DND-41 (cell line): ENCODE measurements at regions not wholly inside any gene's neighbourhood (a gene's known extent, or its start where the extent isn't known, plus 50 kb on each side); places are given as distances from the start of the nearest gene placed in this dataset.

Experiments used
- ATAC-seq: fragments of 200-7000 bp; cut with Tn5 transposase; 3 replicates; pipeline ENCODE4 v1.9.1; 2021; ENCODE audit warnings: low read depth; ENCODE audit not compliant: insufficient read depth
- DNase-seq: peaks from one replicate; pipeline ENCODE4 v3.0.0-alpha.2; 2020
- H2AFZ ChIP-seq: 2 replicates; pipeline ENCODE4 v1.6.0; 2012; ENCODE audit warnings: low read depth, low read length
- H3K27ac ChIP-seq: 2 replicates; pipeline ENCODE4 v1.5.1; 2012; ENCODE audit warnings: low read length, inconsistent platforms
- H3K27me3 ChIP-seq: fragments of 200-600 bp; sonication (generic); 2 replicates; pipeline ENCODE4 v1.6.0; 2012; ENCODE audit warnings: low read length, mild to moderate bottlenecking, inconsistent platforms; ENCODE audit not compliant: insufficient read depth, poor library complexity
- H3K36me3 ChIP-seq: 2 replicates; pipeline ENCODE4 v1.5.1; 2012; ENCODE audit warnings: low read length, inconsistent platforms; ENCODE audit not compliant: insufficient read depth
- H3K4me1 ChIP-seq: 2 replicates; pipeline ENCODE4 v1.5.1; 2012; ENCODE audit warnings: mild to moderate bottlenecking, low read length; ENCODE audit not compliant: insufficient read depth
- H3K4me2 ChIP-seq: 2 replicates; pipeline ENCODE4 v1.6.0; 2012; ENCODE audit warnings: mild to moderate bottlenecking, moderate library complexity, low read length, inconsistent platforms; ENCODE audit not compliant: insufficient read depth
- H3K4me3 ChIP-seq, 2 experiments: fragments of 200-600 bp in 1 of 2; shearing (Covaris generic) in 1 of 2; 2 replicates each; pipeline ENCODE4 v1.5.1; 2012 to 2016; ENCODE audit warnings: inconsistent platforms in 2 of 2, low read length in 2 of 2, mild to moderate bottlenecking in 2 of 2, low read depth in 1 of 2, moderate library complexity in 1 of 2
- H3K79me2 ChIP-seq: 2 replicates; pipeline ENCODE4 v1.6.0; 2012; ENCODE audit warnings: low read length, inconsistent platforms; ENCODE audit not compliant: insufficient read depth
- H3K9ac ChIP-seq: 2 replicates; pipeline ENCODE4 v1.6.0; 2012; ENCODE audit warnings: low read depth, mild to moderate bottlenecking, inconsistent platforms, low read length, moderate library complexity
- H3K9me3 ChIP-seq: 2 replicates; pipeline ENCODE4 v1.5.1; 2012; ENCODE audit warnings: low read length, moderate library complexity, mild to moderate bottlenecking, inconsistent platforms; ENCODE audit not compliant: insufficient read depth, severe bottlenecking
- H4K20me1 ChIP-seq: 2 replicates; pipeline ENCODE4 v1.6.0; 2012; ENCODE audit warnings: low read length; ENCODE audit not compliant: insufficient read depth
- EZH2 ChIP-seq: IDR thresholded peaks from 3 replicates; pipeline ENCODE4 v1.6.1; 2012; ENCODE audit warnings: borderline replicate concordance, low read depth, mild to moderate bottlenecking, moderate library complexity, low read length, inconsistent platforms; ENCODE audit not compliant: severe bottlenecking
- TF ChIP-seq, protein P1 (sequence below): IDR thresholded peaks from 2 replicates; pipeline ENCODE4 v1.5.1; 2012; ENCODE audit warnings: borderline replicate concordance, low read length, moderate library complexity, mild to moderate bottlenecking; ENCODE audit not compliant: poor library complexity, severe bottlenecking; ENCODE audit errors: extremely low read depth

GRCh38 chr1:98336472-98337083 lies 324.9 kb upstream of the SNX7 start:
- H3K27ac ChIP-seq: no peak overlapping the region
- H3K9ac ChIP-seq: no peak overlapping the region
- TF ChIP-seq, protein P1, sequence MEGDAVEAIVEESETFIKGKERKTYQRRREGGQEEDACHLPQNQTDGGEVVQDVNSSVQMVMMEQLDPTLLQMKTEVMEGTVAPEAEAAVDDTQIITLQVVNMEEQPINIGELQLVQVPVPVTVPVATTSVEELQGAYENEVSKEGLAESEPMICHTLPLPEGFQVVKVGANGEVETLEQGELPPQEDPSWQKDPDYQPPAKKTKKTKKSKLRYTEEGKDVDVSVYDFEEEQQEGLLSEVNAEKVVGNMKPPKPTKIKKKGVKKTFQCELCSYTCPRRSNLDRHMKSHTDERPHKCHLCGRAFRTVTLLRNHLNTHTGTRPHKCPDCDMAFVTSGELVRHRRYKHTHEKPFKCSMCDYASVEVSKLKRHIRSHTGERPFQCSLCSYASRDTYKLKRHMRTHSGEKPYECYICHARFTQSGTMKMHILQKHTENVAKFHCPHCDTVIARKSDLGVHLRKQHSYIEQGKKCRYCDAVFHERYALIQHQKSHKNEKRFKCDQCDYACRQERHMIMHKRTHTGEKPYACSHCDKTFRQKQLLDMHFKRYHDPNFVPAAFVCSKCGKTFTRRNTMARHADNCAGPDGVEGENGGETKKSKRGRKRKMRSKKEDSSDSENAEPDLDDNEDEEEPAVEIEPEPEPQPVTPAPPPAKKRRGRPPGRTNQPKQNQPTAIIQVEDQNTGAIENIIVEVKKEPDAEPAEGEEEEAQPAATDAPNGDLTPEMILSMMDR: no peak
- no peak for TF ChIP-seq EZH2
- H2AFZ ChIP-seq: no peak overlapping the region
- DNase-seq (no peak), ATAC-seq (no peak)
- no peaks in the 10 kb centered on the region for H3K4me1 ChIP-seq
- H4K20me1 ChIP-seq: no peaks in the 10 kb centered on the region
- H3K4me2 ChIP-seq: no peak overlapping the region
- no peaks in the 10 kb centered on the region for H3K9me3 ChIP-seq
- no peaks in the 10 kb centered on the region for H3K79me2 ChIP-seq
- no peaks in the 10 kb centered on the region for H3K36me3 ChIP-seq
- H3K27me3 ChIP-seq: no peaks in the 10 kb centered on the region
- H3K4me3 ChIP-seq: no peak overlapping the region

GRCh38 chr1:98333936-98334335 lies 327.6 kb upstream of the SNX7 start:
- no peaks in the 10 kb centered on the region for H3K9me3 ChIP-seq
- H3K9ac ChIP-seq: no peak overlapping the region
- H4K20me1 ChIP-seq: no peaks in the 10 kb centered on the region
- H3K4me1 ChIP-seq: peaks cover 3% of the 10 kb centered on the region
- TF ChIP-seq, protein P1: no peak
- TF ChIP-seq EZH2: no peak
- H3K4me3 ChIP-seq: no peak overlapping the region
- no peaks in the 10 kb centered on the region for H3K27me3 ChIP-seq
- H3K27ac ChIP-seq: no peak overlapping the region
- H3K36me3 ChIP-seq: no peaks in the 10 kb centered on the region
- no peak overlapping the region; the same call in 1 of the 2 replicates for H2AFZ ChIP-seq
- no peaks in the 10 kb centered on the region for H3K79me2 ChIP-seq
- ATAC-seq (no peak), DNase-seq (no peak)
- no peak overlapping the region for H3K4me2 ChIP-seq

DNA sequence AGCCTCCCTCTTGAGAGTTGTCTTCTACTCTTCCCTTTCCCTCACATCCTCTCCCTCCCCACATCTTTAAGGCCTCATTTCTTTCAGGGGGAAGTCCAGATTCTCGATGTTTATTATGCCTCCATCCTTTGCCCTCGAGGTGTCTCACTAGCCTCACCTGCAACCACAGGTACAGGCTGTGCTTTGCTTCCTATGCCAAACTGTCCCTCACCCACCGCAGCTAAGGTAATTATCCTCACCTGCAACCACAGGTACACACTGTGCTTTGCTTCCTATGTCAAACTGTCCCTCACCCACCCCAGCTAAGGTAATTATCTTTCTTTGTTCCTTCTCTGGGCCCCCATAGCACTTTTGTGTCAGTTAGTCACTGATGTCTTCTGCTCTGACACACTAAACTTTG lies 328.1 kb upstream of the SNX7 start:
- Histone ChIP-seq H4K20me1 (no peaks in the 10 kb centered on the region), H3K36me3 (no peaks in the 10 kb centered on the region), H3K4me3 (no peak overlapping the region), H3K4me1 (peaks cover 9% of the 10 kb centered on the region), H3K27me3 (no peaks in the 10 kb centered on the region), H3K9me3 (no peaks in the 10 kb centered on the region), H3K9ac (no peak overlapping the region), H3K27ac (no peak overlapping the region), H3K4me2 (no peak overlapping the region), H2AFZ (no peak overlapping the region), H3K79me2 (no peaks in the 10 kb centered on the region)
- no peak for ATAC-seq
- TF ChIP-seq, protein P1: no peak
- TF ChIP-seq EZH2: no peak
- no peak for DNase-seq
